ENCODE measurements at regions not wholly inside any gene's neighbourhood (a gene's known extent, or its start where the extent isn't known, plus 50 kb on each side); places are given as distances from the start of the nearest gene placed in this dataset.

- Mint-ChIP-seq H3K4me3 (no peak overlapping the region), H3K27me3 (no peaks in the 10 kb centered on the region), H3K36me3 (ENCODE audit: low read depth) (no peaks in the 10 kb centered on the region), H3K9me3 (peaks cover 8% of the 10 kb centered on the region), H3K4me1 (ENCODE audit: low read depth) (no peaks in the 10 kb centered on the region), H3K27ac (no peak overlapping the region)
- Histone ChIP-seq H3K27me3 (ENCODE audit: control insufficient read depth in 1 of 2, insufficient read depth in 2 of 2, low read length in 2 of 2) (no peaks in the 10 kb centered on the region), H3K4me1 (ENCODE audit: insufficient read depth, low read length) (no peaks in the 10 kb centered on the region), H3K27ac (ENCODE audit: low read depth in 1 of 2, low read length in 2 of 2) (no peak overlapping the region), H3K9me3 (ENCODE audit: control insufficient read depth in 1 of 2, insufficient read depth in 1 of 2, low read length in 2 of 2) (no peaks in the 10 kb centered on the region), H3K4me3 (ENCODE audit: low read length) (no peak overlapping the region), H3K36me3 (ENCODE audit: insufficient read depth, low read length) (no peaks in the 10 kb centered on the region)
- CTCF ChIA-PET: no interaction called here
- TF ChIP-seq CTCF (IDR thresholded peaks at IDR 0.05): no peak
- DNase-seq (no peak), ATAC-seq (ENCODE audit: poor library complexity) (no peak)
- intact Hi-C loops (cut with DNase I, micrococcal nuclease): no loop called here
- POLR2A ChIA-PET: no interaction called here
Observed at GRCh38 chr4:31657859-31658570, 937.8 kb downstream of the PCDH7 start.

- ATAC-seq (ENCODE audit: poor library complexity) (no peak), DNase-seq (no peak)
- ChIA-PET CTCF (no interaction called here), POLR2A (no interaction called here)
- intact Hi-C loops (cut with DNase I, micrococcal nuclease): no loop called here
- peaks cover 8% of the 10 kb centered on the region for H3K9me3 Mint-ChIP-seq
- no peaks in the 10 kb centered on the region for H3K27me3 Mint-ChIP-seq
- H3K27ac Mint-ChIP-seq: no peak overlapping the region
- no peak overlapping the region for H3K4me3 ChIP-seq (ENCODE audit: low read length)
- H3K27me3 ChIP-seq (ENCODE audit: control insufficient read depth in 1 of 2, insufficient read depth in 2 of 2, low read length in 2 of 2): no peaks in the 10 kb centered on the region
- H3K4me1 Mint-ChIP-seq (ENCODE audit: low read depth): no peaks in the 10 kb centered on the region
- no peak for TF ChIP-seq CTCF (IDR thresholded peaks at IDR 0.05)
- no peak overlapping the region for H3K27ac ChIP-seq (ENCODE audit: low read depth in 1 of 2, low read length in 2 of 2)
- no peaks in the 10 kb centered on the region for H3K4me1 ChIP-seq (ENCODE audit: insufficient read depth, low read length)
- H3K36me3 Mint-ChIP-seq (ENCODE audit: low read depth): no peaks in the 10 kb centered on the region
- H3K36me3 ChIP-seq (ENCODE audit: insufficient read depth, low read length): no peaks in the 10 kb centered on the region
- H3K4me3 Mint-ChIP-seq: no peak overlapping the region
- H3K9me3 ChIP-seq (ENCODE audit: control insufficient read depth in 1 of 2, insufficient read depth in 1 of 2, low read length in 2 of 2): no peaks in the 10 kb centered on the region
Observed at GRCh38 chr4:31660916-31661315, 940.7 kb downstream of the PCDH7 start.

- Mint-ChIP-seq H3K9me3 (peaks cover 2% of the 10 kb centered on the region), H3K36me3 (ENCODE audit: low read depth) (no peaks in the 10 kb centered on the region), H3K27ac (no peak overlapping the region), H3K27me3 (no peaks in the 10 kb centered on the region), H3K4me1 (ENCODE audit: low read depth) (no peaks in the 10 kb centered on the region), H3K4me3 (no peak overlapping the region)
- no peak for DNase-seq
- H3K36me3 ChIP-seq (ENCODE audit: insufficient read depth, low read length): no peaks in the 10 kb centered on the region
- H3K27ac ChIP-seq (ENCODE audit: low read depth in 1 of 2, low read length in 2 of 2): no peak overlapping the region
- no peaks in the 10 kb centered on the region for H3K27me3 ChIP-seq (ENCODE audit: control insufficient read depth in 1 of 2, insufficient read depth in 2 of 2, low read length in 2 of 2)
- intact Hi-C loops (cut with DNase I, micrococcal nuclease): no loop called here
- no peak overlapping the region for H3K4me3 ChIP-seq (ENCODE audit: low read length)
- ATAC-seq (ENCODE audit: poor library complexity): no peak
- POLR2A ChIA-PET: no interaction called here
- CTCF ChIA-PET: no interaction called here
- no peak for TF ChIP-seq CTCF (IDR thresholded peaks at IDR 0.05)
- no peaks in the 10 kb centered on the region for H3K9me3 ChIP-seq (ENCODE audit: control insufficient read depth in 1 of 2, insufficient read depth in 1 of 2, low read length in 2 of 2)
- H3K4me1 ChIP-seq (ENCODE audit: insufficient read depth, low read length): no peaks in the 10 kb centered on the region
Observed at GRCh38 chr4:31662951-31663350, 942.8 kb downstream of the PCDH7 start.
